ENCODE measurements at regions not wholly inside any gene's neighbourhood (a gene's known extent, or its start where the extent isn't known, plus 50 kb on each side); places are given as distances from the start of the nearest gene placed in this dataset.
A peak's percentile ranks its signal among the peaks of the same experiment; 100 is the strongest.

GRCh38 chr12:67457136-67457535 lies 188.0 kb downstream of the CAND1 start:
- Histone ChIP-seq H3K27me3 (no peaks in the 10 kb centered on the region), H3K9me3 (no peaks in the 10 kb centered on the region), H3K4me1 (peaks cover 16% of the 10 kb centered on the region), H3K27ac (no peak overlapping the region), H3K36me3 (no peaks in the 10 kb centered on the region), H3K4me3 (no peak overlapping the region)
- intact Hi-C loops (cut with DNase I): no loop called here
- ATAC-seq (no peak), DNase-seq (no peak)
- TF ChIP-seq, protein P1, sequence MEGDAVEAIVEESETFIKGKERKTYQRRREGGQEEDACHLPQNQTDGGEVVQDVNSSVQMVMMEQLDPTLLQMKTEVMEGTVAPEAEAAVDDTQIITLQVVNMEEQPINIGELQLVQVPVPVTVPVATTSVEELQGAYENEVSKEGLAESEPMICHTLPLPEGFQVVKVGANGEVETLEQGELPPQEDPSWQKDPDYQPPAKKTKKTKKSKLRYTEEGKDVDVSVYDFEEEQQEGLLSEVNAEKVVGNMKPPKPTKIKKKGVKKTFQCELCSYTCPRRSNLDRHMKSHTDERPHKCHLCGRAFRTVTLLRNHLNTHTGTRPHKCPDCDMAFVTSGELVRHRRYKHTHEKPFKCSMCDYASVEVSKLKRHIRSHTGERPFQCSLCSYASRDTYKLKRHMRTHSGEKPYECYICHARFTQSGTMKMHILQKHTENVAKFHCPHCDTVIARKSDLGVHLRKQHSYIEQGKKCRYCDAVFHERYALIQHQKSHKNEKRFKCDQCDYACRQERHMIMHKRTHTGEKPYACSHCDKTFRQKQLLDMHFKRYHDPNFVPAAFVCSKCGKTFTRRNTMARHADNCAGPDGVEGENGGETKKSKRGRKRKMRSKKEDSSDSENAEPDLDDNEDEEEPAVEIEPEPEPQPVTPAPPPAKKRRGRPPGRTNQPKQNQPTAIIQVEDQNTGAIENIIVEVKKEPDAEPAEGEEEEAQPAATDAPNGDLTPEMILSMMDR (IDR thresholded peaks at IDR 0.05): no peak

DNA sequence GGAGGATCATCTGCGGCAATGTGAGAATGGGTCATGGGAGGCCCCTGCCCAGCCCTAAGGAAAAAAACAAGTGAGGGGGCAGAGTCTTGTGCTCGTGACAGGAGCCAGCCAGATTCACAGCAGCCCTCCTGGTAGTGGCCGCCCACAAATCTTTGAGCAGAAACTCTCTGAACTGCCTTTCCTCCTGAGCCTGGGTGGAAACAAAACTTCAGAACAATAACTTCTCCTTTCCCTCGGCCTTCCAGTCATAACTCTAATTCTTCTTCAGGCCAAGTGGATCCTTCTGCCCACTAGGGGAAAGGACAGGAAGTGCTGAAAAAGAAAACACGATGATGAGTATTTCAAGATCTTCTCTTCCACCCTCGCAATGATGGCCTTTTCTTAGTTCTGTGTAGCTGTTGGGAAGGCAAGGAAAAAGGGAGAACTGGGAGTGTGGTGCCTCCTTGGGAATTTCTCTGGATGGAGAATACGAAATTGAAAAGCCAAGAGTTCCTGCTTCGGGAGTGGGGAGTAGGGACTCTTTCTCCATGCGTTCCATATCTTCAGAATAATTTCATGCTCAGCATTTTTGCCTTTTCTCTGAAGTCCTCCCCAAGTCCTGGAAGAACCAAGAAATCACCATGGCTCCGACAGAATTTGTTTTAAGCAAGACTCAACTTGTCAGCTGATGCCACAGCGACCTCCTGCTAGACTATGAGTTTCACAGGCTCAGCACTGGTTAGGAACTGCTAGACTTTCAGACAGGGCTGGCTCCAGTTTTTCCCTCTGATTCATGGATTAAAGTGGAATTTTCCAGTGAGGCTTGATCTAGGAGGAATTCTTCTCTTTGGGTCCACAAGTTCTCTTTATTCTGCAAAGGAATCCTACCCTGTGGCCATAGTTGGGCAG lies 188.9 kb downstream of the CAND1 start:
- DNase-seq (no peak), ATAC-seq (peak; percentile 85)
- Histone ChIP-seq H3K27me3 (no peaks in the 10 kb centered on the region), H3K4me1 (peaks cover 16% of the 10 kb centered on the region), H3K4me3 (no peak overlapping the region), H3K36me3 (no peaks in the 10 kb centered on the region), H3K9me3 (no peaks in the 10 kb centered on the region), H3K27ac (no peak overlapping the region)
- intact Hi-C loops (cut with DNase I): no loop called here
- TF ChIP-seq, protein P1 (IDR thresholded peaks at IDR 0.05): peak; percentile 37

DNA sequence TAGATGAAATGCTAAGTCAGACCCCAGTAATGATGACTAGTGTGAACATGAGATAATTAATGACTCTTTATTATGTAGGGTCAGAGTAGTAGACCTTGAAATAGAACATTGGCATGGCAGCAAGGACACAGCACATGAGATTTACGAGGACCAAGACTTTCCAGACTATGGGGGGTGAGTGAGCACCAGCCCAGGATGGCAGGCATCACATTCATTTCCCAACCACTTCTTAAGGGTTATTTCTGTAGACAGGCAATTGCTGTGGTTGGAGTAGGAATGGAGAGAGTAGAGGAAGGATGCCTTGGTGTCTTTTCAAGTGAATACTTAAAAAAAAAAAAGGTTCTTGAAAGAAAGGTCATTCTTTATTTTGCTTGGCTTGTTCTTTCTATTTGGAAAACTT lies 189.4 kb upstream of the DYRK2 start:
- DNase-seq (no peak), ATAC-seq (no peak)
- H3K36me3 ChIP-seq: no peaks in the 10 kb centered on the region
- intact Hi-C loops (cut with DNase I): no loop called here
- H3K27ac ChIP-seq: no peak overlapping the region
- H3K9me3 ChIP-seq: no peaks in the 10 kb centered on the region
- H3K27me3 ChIP-seq: no peaks in the 10 kb centered on the region
- TF ChIP-seq, protein P1 (IDR thresholded peaks at IDR 0.05): no peak
- peaks cover 16% of the 10 kb centered on the region for H3K4me1 ChIP-seq
- no peak overlapping the region for H3K4me3 ChIP-seq

- TF ChIP-seq, protein P1 (IDR thresholded peaks at IDR 0.05): no peak
Observed at GRCh38 chr12:67459578-67459977, 189.0 kb upstream of the DYRK2 start.

GRCh38 chr12:67460388-67460787 lies 188.2 kb upstream of the DYRK2 start:
- H3K4me3 ChIP-seq: no peak overlapping the region
- no peaks in the 10 kb centered on the region for H3K36me3 ChIP-seq
- ATAC-seq (no peak), DNase-seq (no peak)
- no peak overlapping the region for H3K27ac ChIP-seq
- TF ChIP-seq, protein P1 (IDR thresholded peaks at IDR 0.05): no peak
- H3K27me3 ChIP-seq: no peaks in the 10 kb centered on the region
- H3K4me1 ChIP-seq: peaks cover 16% of the 10 kb centered on the region
- intact Hi-C loops (cut with DNase I): no loop called here
- H3K9me3 ChIP-seq: no peaks in the 10 kb centered on the region

More at GRCh38 chr12:67459578-67459977, 189.0 kb upstream of the DYRK2 start:
- H3K27me3 ChIP-seq: no peaks in the 10 kb centered on the region
- ATAC-seq (no peak), DNase-seq (no peak)
- H3K9me3 ChIP-seq: no peaks in the 10 kb centered on the region
- H3K4me1 ChIP-seq: peaks cover 16% of the 10 kb centered on the region
- H3K36me3 ChIP-seq: no peaks in the 10 kb centered on the region
- intact Hi-C loops (cut with DNase I): no loop called here
- no peak overlapping the region for H3K27ac ChIP-seq
- no peak overlapping the region for H3K4me3 ChIP-seq

All from upper lobe of right lung (tissue), 1 donor.